ENCODE measurements at regions not wholly inside any gene's neighbourhood (a gene's known extent, or its start where the extent isn't known, plus 50 kb on each side); places are given as distances from the start of the nearest gene placed in this dataset.

DNA sequence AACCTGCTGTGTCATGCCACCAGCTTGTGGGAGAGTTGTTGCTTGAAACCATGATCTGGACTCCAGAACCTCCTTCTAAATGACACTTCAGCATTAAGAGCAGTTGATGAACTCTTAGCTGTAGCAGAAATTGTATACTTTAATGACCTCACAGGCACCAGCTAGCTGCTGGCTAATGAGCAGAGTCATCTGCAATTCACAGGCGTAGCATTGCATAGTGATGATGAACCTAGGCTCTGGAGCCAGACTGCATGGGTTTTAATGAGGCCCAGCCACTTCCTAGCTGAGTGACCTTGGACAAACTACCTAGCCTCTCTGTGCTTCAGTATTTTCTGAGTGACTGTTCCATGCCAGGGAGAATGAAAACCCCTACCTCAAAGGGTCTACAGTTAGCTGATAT, 407.1 kb downstream of the LMO4 start:
- Histone ChIP-seq H3K9me3 (no peaks in the 10 kb centered on the region), H3K27ac (no peak overlapping the region), H3K36me3 (no peaks in the 10 kb centered on the region), H3K27me3 (no peaks in the 10 kb centered on the region), H3K4me1 (no peaks in the 10 kb centered on the region), H3K4me3 (no peak overlapping the region)
- DNase-seq (ENCODE audit: low spot score in 2 of 2): no peak
- WGBS, 2 donors: 100% methylated on average over 1 of the region's 1 CpG
- no peak for TF ChIP-seq POLR2A (IDR thresholded peaks at IDR 0.05)
- TF ChIP-seq EP300 (IDR thresholded peaks at IDR 0.05): no peak
- TF ChIP-seq, protein P1, sequence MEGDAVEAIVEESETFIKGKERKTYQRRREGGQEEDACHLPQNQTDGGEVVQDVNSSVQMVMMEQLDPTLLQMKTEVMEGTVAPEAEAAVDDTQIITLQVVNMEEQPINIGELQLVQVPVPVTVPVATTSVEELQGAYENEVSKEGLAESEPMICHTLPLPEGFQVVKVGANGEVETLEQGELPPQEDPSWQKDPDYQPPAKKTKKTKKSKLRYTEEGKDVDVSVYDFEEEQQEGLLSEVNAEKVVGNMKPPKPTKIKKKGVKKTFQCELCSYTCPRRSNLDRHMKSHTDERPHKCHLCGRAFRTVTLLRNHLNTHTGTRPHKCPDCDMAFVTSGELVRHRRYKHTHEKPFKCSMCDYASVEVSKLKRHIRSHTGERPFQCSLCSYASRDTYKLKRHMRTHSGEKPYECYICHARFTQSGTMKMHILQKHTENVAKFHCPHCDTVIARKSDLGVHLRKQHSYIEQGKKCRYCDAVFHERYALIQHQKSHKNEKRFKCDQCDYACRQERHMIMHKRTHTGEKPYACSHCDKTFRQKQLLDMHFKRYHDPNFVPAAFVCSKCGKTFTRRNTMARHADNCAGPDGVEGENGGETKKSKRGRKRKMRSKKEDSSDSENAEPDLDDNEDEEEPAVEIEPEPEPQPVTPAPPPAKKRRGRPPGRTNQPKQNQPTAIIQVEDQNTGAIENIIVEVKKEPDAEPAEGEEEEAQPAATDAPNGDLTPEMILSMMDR (IDR thresholded peaks at IDR 0.05): no peak

DNA sequence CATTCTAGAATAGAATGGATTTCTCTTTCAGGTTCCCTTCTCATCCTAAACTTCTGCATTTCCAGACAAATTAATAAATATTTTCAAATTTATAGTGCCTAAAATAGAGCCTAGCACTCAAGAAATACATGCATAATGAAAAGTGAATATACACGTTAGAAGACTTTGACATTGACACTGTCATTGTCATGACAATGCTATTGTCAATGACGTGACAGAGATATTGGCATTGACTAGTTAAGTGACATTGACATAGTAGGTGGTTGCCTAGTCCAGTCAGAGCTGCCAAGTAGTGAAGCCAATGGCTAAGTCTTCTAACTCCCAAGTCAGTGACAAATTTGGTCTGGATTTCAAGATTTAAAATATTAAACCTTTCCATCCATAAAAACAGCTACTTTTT, 410.5 kb downstream of the LMO4 start:
- H3K27me3 ChIP-seq: no peaks in the 10 kb centered on the region
- WGBS, 2 donors: 74 to 77% methylated on average over 2 of the region's 2 CpGs
- TF ChIP-seq POLR2A (IDR thresholded peaks at IDR 0.05) (no peak), EP300 (IDR thresholded peaks at IDR 0.05) (no peak)

DNA sequence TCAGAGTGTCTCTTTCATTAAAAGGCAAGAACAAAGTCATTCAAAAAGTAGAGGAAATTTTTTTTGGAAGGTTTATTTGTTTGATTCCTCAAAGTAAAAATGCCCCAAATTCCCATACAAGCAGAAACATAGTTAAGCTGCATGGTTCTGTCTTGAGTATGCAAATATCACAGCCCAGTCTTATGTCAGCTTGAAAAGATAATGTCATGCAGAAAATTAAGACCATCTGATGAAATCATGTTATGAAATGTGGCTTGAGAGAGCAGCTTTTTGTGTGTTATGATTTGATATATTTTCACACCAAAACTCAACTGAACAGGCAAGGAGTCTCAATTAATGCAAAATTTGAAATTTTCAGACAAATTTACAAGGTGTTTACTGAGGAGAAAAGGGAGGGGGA, 411.0 kb downstream of the LMO4 start:
- TF ChIP-seq, protein P1 (IDR thresholded peaks at IDR 0.05): no peak
- TF ChIP-seq EP300 (IDR thresholded peaks at IDR 0.05) (no peak), POLR2A (IDR thresholded peaks at IDR 0.05) (no peak)
- Histone ChIP-seq H3K27me3 (no peaks in the 10 kb centered on the region), H3K4me1 (peaks cover 0 to 6% (median 0%) of the 10 kb centered on the region in 4 donors), H3K36me3 (no peaks in the 10 kb centered on the region), H3K4me3 (no peak overlapping the region), H3K9me3 (no peaks in the 10 kb centered on the region), H3K27ac (no peak overlapping the region)
- no peak for DNase-seq (ENCODE audit: low spot score in 2 of 2)

More for the DNA sequence above, 410.5 kb downstream of the LMO4 start:
- H3K36me3 ChIP-seq: no peaks in the 10 kb centered on the region
- H3K4me1 ChIP-seq: peaks cover 0 to 6% (median 0%) of the 10 kb centered on the region in 4 donors
- H3K9me3 ChIP-seq: no peaks in the 10 kb centered on the region
- H3K27ac ChIP-seq: no peak overlapping the region
- no peak for DNase-seq (ENCODE audit: low spot score in 2 of 2)
- H3K4me3 ChIP-seq: no peak overlapping the region

DNA sequence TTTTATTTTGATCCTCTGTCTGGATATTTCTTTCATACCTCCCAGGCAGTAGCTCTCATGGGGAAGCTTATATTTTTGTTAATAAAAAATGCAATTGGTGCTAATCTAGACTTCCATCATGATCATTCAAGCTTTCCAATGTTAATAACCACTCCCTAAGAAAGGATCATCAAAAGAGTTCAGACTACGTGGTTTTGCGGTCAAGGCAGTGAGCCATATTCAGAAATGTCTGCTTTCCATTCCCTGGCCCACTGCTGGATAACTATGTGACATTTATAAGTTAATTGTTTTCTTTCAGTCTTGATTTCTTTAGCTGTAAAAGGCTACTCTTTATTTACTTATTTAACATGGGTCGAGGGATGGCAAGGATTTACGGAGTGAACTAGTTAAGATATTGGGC, 414.6 kb downstream of the LMO4 start:
- no peaks in the 10 kb centered on the region for H3K27me3 ChIP-seq
- no peaks in the 10 kb centered on the region for H3K9me3 ChIP-seq
- no peak for DNase-seq (ENCODE audit: low spot score in 2 of 2)
- no peaks in the 10 kb centered on the region for H3K36me3 ChIP-seq
- no peak overlapping the region for H3K4me3 ChIP-seq
- WGBS, 2 donors: 44 to 54% methylated on average over 4 of the region's 4 CpGs
- H3K4me1 ChIP-seq: peaks cover 0 to 6% (median 0%) of the 10 kb centered on the region in 4 donors
- H3K27ac ChIP-seq: no peak overlapping the region
- no peak for TF ChIP-seq EP300 (IDR thresholded peaks at IDR 0.05)

DNA sequence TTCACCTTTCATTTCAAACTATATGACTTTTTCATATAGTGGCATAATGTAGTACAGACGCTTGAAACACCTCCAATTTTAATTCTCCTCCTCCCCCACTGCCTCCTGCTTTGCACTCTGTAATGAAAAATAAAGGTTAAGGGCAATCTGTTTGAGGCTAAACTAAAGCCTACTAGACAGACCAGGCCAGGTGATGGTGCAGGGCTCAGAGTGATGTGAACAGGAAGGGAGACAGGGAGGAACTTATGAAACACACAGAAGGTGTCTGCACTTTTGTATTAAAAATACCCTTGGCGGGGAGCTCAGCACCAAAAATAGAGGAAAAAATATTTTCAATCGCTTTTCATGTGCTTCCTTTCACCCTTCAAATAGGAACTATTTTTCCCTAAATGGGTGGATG, 415.4 kb downstream of the LMO4 start:
- DNase-seq (ENCODE audit: low spot score in 2 of 2): no peak
- Histone ChIP-seq H3K27me3 (no peaks in the 10 kb centered on the region), H3K4me1 (peaks cover 0 to 6% (median 0%) of the 10 kb centered on the region in 4 donors), H3K36me3 (no peaks in the 10 kb centered on the region), H3K27ac (no peak overlapping the region), H3K9me3 (no peaks in the 10 kb centered on the region), H3K4me3 (no peak overlapping the region)
- 54 to 60% methylated on average over 3 of the region's 3 CpGs for WGBS, 2 donors
- TF ChIP-seq, protein P1 (IDR thresholded peaks at IDR 0.05): no peak
- no peak for TF ChIP-seq POLR2A (IDR thresholded peaks at IDR 0.05)
- no peak for TF ChIP-seq EP300 (IDR thresholded peaks at IDR 0.05)

DNA sequence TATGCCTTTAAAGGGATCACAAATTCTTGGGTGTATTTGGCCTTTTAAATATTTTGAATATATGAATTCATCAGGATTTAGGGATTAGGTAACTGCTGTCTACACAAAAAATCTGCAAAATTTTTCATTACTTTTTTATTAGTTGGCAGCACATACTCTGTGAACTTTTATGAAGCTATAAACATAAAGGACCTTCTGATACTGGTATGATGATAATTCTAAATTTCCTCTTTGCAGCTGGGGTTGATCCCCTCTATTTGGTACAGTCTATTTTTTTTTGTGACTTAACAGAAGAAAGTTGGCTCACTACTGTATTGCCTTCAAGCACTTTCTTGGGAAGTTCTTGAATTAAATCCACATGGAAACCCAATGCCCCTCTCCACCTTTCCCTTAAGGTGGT, 416.1 kb downstream of the LMO4 start:
- H3K4me1 ChIP-seq: peaks cover 0 to 6% (median 0%) of the 10 kb centered on the region in 4 donors
- no peak for DNase-seq (ENCODE audit: low spot score in 2 of 2)
- no peak overlapping the region for H3K27ac ChIP-seq
- H3K9me3 ChIP-seq: no peaks in the 10 kb centered on the region
- H3K36me3 ChIP-seq: no peaks in the 10 kb centered on the region
- TF ChIP-seq EP300 (IDR thresholded peaks at IDR 0.05) (no peak), POLR2A (IDR thresholded peaks at IDR 0.05) (no peak)
- TF ChIP-seq, protein P1 (IDR thresholded peaks at IDR 0.05): no peak
- H3K4me3 ChIP-seq: no peak overlapping the region
- H3K27me3 ChIP-seq: no peaks in the 10 kb centered on the region
